ENCODE measurements at regions not wholly inside any gene's neighbourhood (a gene's known extent, or its start where the extent isn't known, plus 50 kb on each side); places are given as distances from the start of the nearest gene placed in this dataset.

- WGBS (ENCODE audit: insufficient coverage, insufficient replicate concordance, low lambda C conversion rate, missing lambda C conversion rate) = 67% methylated on average over 3 of the region's 3 CpGs
- intact Hi-C loops (cut with micrococcal nuclease; ENCODE audit: unreplicated experiment) = loop anchor here (5.0 kb wide), 1 partner anchor 38 kb away; no protein-coding TSS in a partner anchor
These were observed 228.4 kb downstream of the KLF13 start for GRCh38 chr15:31555022-31555421.

More at GRCh38 chr15:31555022-31555421, 228.4 kb downstream of the KLF13 start:
- no peaks in the 10 kb centered on the region for H3K36me3 ChIP-seq (ENCODE audit: control insufficient read depth in 2 of 2, insufficient read depth in 2 of 2, low read length in 1 of 2)
- H3K4me2 ChIP-seq (ENCODE audit: control insufficient read depth, insufficient read depth) = no peak overlapping the region
- ChIA-PET RAD21 (ENCODE audit: unreplicated experiment) (no interaction called here), CTCF (no interaction called here), POLR2A (no interaction called here), SMC1A (ENCODE audit: uncharacterized antibody, unreplicated experiment) (no interaction called here)
- FAIRE-seq (no peak), DNase-seq (ENCODE audit: low read depth, low spot score) (no peak), ATAC-seq (no peak)
- no peak overlapping the region for H3K9ac ChIP-seq (ENCODE audit: control insufficient read depth, insufficient read depth, low read length)
- no TSS peak for BruUV-seq (replicated peaks)
- no peaks in the 10 kb centered on the region for H3K9me3 ChIP-seq (replicated peaks; ENCODE audit: control insufficient read depth, insufficient read depth, low read length)
- H3K79me2 ChIP-seq (ENCODE audit: control insufficient read depth, insufficient read depth, low read length) = no peaks in the 10 kb centered on the region
- no peak overlapping the region for H3K27ac ChIP-seq (ENCODE audit: control insufficient read depth, insufficient read depth)
- no peaks in the 10 kb centered on the region for H3K27me3 ChIP-seq (replicated peaks in 1 of 2; ENCODE audit: control insufficient read depth in 2 of 2, insufficient read depth in 2 of 2, low read length in 1 of 2)
- H2AFZ ChIP-seq (ENCODE audit: control insufficient read depth, low read depth, low read length) = no peak overlapping the region
- H3K4me1 ChIP-seq (ENCODE audit: control insufficient read depth, insufficient read depth, low read length) = no peaks in the 10 kb centered on the region
- in situ Hi-C loops (cut with MboI) = no loop called here
- H4K20me1 ChIP-seq (ENCODE audit: control insufficient read depth, insufficient read depth) = no peaks in the 10 kb centered on the region
- no peak overlapping the region for H3K4me3 ChIP-seq
- no peak for TF ChIP-seq FOS (IDR thresholded peaks at IDR 0.05; ENCODE audit: borderline replicate concordance, extremely low read depth, insufficient read length)
- no peak for TF ChIP-seq ZBTB4 (CRISPR knock-in tag; IDR thresholded peaks at IDR 0.05)
- no peak for TF ChIP-seq EZH2 (IDR thresholded peaks at IDR 0.05; ENCODE audit: borderline replicate concordance, control insufficient read depth, low read depth, low read length)

Measured in GM12878 (cell line).